ENCODE measurements at regions not wholly inside any gene's neighbourhood (a gene's known extent, or its start where the extent isn't known, plus 50 kb on each side); places are given as distances from the start of the nearest gene placed in this dataset.

- H4K20me1 ChIP-seq (ENCODE audit: insufficient read depth, low read length): no peaks in the 10 kb centered on the region
- DNase-seq (ENCODE audit: low spot score): no peak
- H3K36me3 ChIP-seq (ENCODE audit: insufficient read depth, low read length): no peaks in the 10 kb centered on the region
- H3K27ac ChIP-seq (ENCODE audit: low read depth, low read length, poor library complexity, severe bottlenecking): no peak overlapping the region
- H3K79me2 ChIP-seq (ENCODE audit: insufficient read depth, low read depth, low read length): no peaks in the 10 kb centered on the region
- H2AFZ ChIP-seq (ENCODE audit: low read length): no peak overlapping the region
- no peaks in the 10 kb centered on the region for H3K9me3 ChIP-seq (ENCODE audit: low read length)
- POLR2A ChIA-PET: interaction anchor here (0.6 to 1.0 kb wide), 3 partner anchors 9 to 57 kb away, joined by 3 to 9 read pairs (median 5); no protein-coding TSS in a partner anchor
- no peaks in the 10 kb centered on the region for H3K4me1 ChIP-seq (ENCODE audit: insufficient read depth, low read length, poor library complexity, severe bottlenecking)
- CTCF ChIA-PET (ENCODE audit: unreplicated experiment): no interaction called here
- no peak overlapping the region for H3K4me2 ChIP-seq (ENCODE audit: low read length)
- intact Hi-C loops (cut with micrococcal nuclease; ENCODE audit: unreplicated experiment): no loop called here
- no TSS peak for BruUV-seq (replicated peaks)
- no peak overlapping the region for H3K4me3 ChIP-seq (ENCODE audit: low read depth, low read length, poor library complexity, severe bottlenecking)
- no peaks in the 10 kb centered on the region for H3K9me2 ChIP-seq (ENCODE audit: insufficient read depth, low read length)
- no peak for TF ChIP-seq EZH2phosphoT487 (IDR thresholded peaks at IDR 0.05; ENCODE audit: borderline replicate concordance, low read depth, low read length)
- TF ChIP-seq, protein P1, sequence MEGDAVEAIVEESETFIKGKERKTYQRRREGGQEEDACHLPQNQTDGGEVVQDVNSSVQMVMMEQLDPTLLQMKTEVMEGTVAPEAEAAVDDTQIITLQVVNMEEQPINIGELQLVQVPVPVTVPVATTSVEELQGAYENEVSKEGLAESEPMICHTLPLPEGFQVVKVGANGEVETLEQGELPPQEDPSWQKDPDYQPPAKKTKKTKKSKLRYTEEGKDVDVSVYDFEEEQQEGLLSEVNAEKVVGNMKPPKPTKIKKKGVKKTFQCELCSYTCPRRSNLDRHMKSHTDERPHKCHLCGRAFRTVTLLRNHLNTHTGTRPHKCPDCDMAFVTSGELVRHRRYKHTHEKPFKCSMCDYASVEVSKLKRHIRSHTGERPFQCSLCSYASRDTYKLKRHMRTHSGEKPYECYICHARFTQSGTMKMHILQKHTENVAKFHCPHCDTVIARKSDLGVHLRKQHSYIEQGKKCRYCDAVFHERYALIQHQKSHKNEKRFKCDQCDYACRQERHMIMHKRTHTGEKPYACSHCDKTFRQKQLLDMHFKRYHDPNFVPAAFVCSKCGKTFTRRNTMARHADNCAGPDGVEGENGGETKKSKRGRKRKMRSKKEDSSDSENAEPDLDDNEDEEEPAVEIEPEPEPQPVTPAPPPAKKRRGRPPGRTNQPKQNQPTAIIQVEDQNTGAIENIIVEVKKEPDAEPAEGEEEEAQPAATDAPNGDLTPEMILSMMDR (conservative IDR thresholded peaks at IDR 0.05; ENCODE audit: low read length): no peak
Observed at GRCh38 chr5:96527768-96528661, 95.0 kb upstream of the PCSK1 start.

DNA sequence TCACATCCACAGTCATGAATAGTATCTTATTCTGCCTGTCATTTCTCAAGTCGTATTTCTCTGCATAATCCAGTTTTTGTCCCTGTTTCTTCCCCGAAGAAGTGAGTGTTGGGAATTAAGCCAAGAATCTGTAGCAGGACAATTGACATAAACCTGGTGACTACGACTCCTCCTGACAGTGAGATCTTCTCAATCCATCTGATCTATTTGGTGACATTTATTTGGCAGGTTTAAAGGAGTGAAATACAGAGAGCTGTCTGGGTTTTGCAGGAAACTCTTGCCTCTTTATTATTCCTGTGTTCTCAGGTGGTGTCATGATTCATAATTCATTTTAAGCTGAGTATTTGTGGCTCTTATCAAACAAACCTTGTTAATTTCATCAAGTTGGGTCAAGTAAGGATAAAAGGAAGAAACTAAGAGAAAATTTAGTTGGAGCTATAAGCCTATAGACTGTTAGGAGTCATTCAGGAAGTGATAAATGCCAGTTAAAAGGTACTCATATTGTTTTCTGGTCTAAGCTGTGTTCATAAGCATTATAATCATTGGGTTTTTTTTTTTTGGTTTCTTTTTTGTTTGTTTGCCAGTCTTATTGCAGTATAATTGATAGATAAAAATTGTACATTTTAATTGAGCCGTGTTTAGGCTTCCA lies 95.9 kb upstream of the PCSK1 start:
- Histone ChIP-seq H3K4me3 (ENCODE audit: low read depth, low read length, poor library complexity, severe bottlenecking) (no peak overlapping the region), H3K9me2 (ENCODE audit: insufficient read depth, low read length) (no peaks in the 10 kb centered on the region), H3K27ac (ENCODE audit: low read depth, low read length, poor library complexity, severe bottlenecking) (no peak overlapping the region), H4K20me1 (ENCODE audit: insufficient read depth, low read length) (no peaks in the 10 kb centered on the region), H3K36me3 (ENCODE audit: insufficient read depth, low read length) (no peaks in the 10 kb centered on the region), H2AFZ (ENCODE audit: low read length) (no peak overlapping the region), H3K4me2 (ENCODE audit: low read length) (no peak overlapping the region), H3K4me1 (ENCODE audit: insufficient read depth, low read length, poor library complexity, severe bottlenecking) (no peaks in the 10 kb centered on the region), H3K9me3 (ENCODE audit: low read length) (no peaks in the 10 kb centered on the region), H3K79me2 (ENCODE audit: insufficient read depth, low read depth, low read length) (no peaks in the 10 kb centered on the region)
- ChIA-PET CTCF (ENCODE audit: unreplicated experiment) (no interaction called here), POLR2A (interaction anchor here (0.6 to 1.0 kb wide), 3 partner anchors 13 to 58 kb away, joined by 3 to 9 read pairs (median 3); no protein-coding TSS in a partner anchor)
- TF ChIP-seq, protein P1 (conservative IDR thresholded peaks at IDR 0.05; ENCODE audit: low read length): no peak
- TF ChIP-seq EZH2phosphoT487 (IDR thresholded peaks at IDR 0.05; ENCODE audit: borderline replicate concordance, low read depth, low read length): no peak
- intact Hi-C loops (cut with micrococcal nuclease; ENCODE audit: unreplicated experiment): no loop called here
- no TSS peak for BruUV-seq (replicated peaks)
- DNase-seq (ENCODE audit: low spot score): no peak

Measured in OCI-LY7 (cell line).